CD14-positive monocyte (primary cell): ENCODE measurements at regions not wholly inside any gene's neighbourhood (a gene's known extent, or its start where the extent isn't known, plus 50 kb on each side); places are given as distances from the start of the nearest gene placed in this dataset.

ENCODE experiments used
- DNase-seq, 3 donors: peaks; one replicate each; pipeline ENCODE4 v3.0.0-alpha.2; 2011 to 2022
- H2AFZ ChIP-seq: 2 replicates; pipeline ENCODE4 v1.6.0; 2012; ENCODE audit warnings: mild to moderate bottlenecking, low read depth, low read length, inconsistent platforms; ENCODE audit not compliant: insufficient read depth, poor library complexity, severe bottlenecking
- H3K27ac ChIP-seq, 2 donors: 1 replicate in 1 of 2; 2 replicates in 1 of 2; pipeline ENCODE4 v1.5.1; 2012 to 2013; ENCODE audit warnings: low read length in 2 of 2, control low read depth in 1 of 2, inconsistent platforms in 1 of 2, low read depth in 1 of 2, mild to moderate bottlenecking in 1 of 2
- H3K27me3 ChIP-seq, 2 donors: one replicate each; pipeline versions ENCODE4 v1.6.0 to v1.6.1; 2011 to 2013; ENCODE audit warnings: low read length in 2 of 2; ENCODE audit not compliant: control insufficient read depth in 2 of 2, insufficient read depth in 2 of 2
- H3K36me3 ChIP-seq, 2 donors: replicated peaks in 1 of 2; 1 replicate in 1 of 2; 2 replicates in 1 of 2; pipeline versions ENCODE4 v1.5.1 to v1.6.1; 2012 to 2013; ENCODE audit warnings: low read length in 2 of 2, control low read depth in 1 of 2, inconsistent platforms in 1 of 2, mild to moderate bottlenecking in 1 of 2; ENCODE audit not compliant: insufficient read depth in 2 of 2, control insufficient read depth in 1 of 2
- H3K4me1 ChIP-seq, 2 donors: 1 replicate in 1 of 2; 2 replicates in 1 of 2; pipeline versions ENCODE4 v1.5.1 to v1.6.1; 2012 to 2013; ENCODE audit warnings: low read length in 2 of 2, control low read depth in 1 of 2, inconsistent platforms in 1 of 2, mild to moderate bottlenecking in 1 of 2, moderate library complexity in 1 of 2; ENCODE audit not compliant: insufficient read depth in 2 of 2, control insufficient read depth in 1 of 2
- H3K4me2 ChIP-seq: replicated peaks from 2 replicates; pipeline ENCODE3; 2012; ENCODE audit warnings: low read length, moderate library complexity, mild to moderate bottlenecking; ENCODE audit not compliant: poor library complexity, severe bottlenecking; ENCODE audit errors: extremely low read depth
- H3K4me3 ChIP-seq, 3 experiments: fragments of 200-600 bp in 1 of 3; sonication (generic) in 1 of 3; replicated peaks in 1 of 3; 1 replicate in 2 of 3; 2 replicates in 1 of 3; pipeline ENCODE4 v1.5.1; 2011 to 2013; ENCODE audit warnings: low read length in 3 of 3, mild to moderate bottlenecking in 3 of 3, control low read depth in 2 of 3, low read depth in 2 of 3, inconsistent platforms in 1 of 3, moderate library complexity in 1 of 3
- H3K79me2 ChIP-seq: 2 replicates; pipeline ENCODE4 v1.6.0; 2012; ENCODE audit warnings: mild to moderate bottlenecking, control low read depth, inconsistent platforms, low read length, moderate library complexity; ENCODE audit not compliant: insufficient read depth
- H3K9ac ChIP-seq: 2 replicates; pipeline ENCODE4 v1.6.0; 2017; ENCODE audit warnings: low read length, mild to moderate bottlenecking; ENCODE audit not compliant: insufficient read depth, poor library complexity, severe bottlenecking
- H3K9me3 ChIP-seq, 2 donors: replicated peaks in 1 of 2; 1 replicate in 1 of 2; 2 replicates in 1 of 2; pipeline versions ENCODE4 v1.5.1 to v1.6.1; 2012 to 2013; ENCODE audit warnings: low read length in 2 of 2, control low read depth in 1 of 2; ENCODE audit not compliant: control insufficient read depth in 1 of 2, insufficient read depth in 1 of 2
- H4K20me1 ChIP-seq: 2 replicates; pipeline ENCODE4 v1.6.0; 2012; ENCODE audit warnings: mild to moderate bottlenecking, low read length, control low read depth, moderate library complexity; ENCODE audit not compliant: insufficient read depth
- H3K27ac Mint-ChIP-seq, 7 donors: one replicate each; pipeline ENCODE4 v1.8.0; 2020; ENCODE audit warnings: mild to moderate bottlenecking in 7 of 7, mixed read lengths in 7 of 7, moderate library complexity in 6 of 7, inconsistent platforms in 2 of 7
- H3K27me3 Mint-ChIP-seq, 3 donors: one replicate each; pipeline ENCODE4 v1.8.0; 2021 to 2022; ENCODE audit warnings: low read depth in 3 of 3, mild to moderate bottlenecking in 3 of 3, mixed read lengths in 3 of 3, moderate library complexity in 3 of 3, inconsistent platforms in 1 of 3
- H3K36me3 Mint-ChIP-seq, 2 donors: one replicate each; pipeline ENCODE4 v1.8.0; 2020; ENCODE audit warnings: mixed read lengths in 2 of 2, inconsistent platforms in 1 of 2, mild to moderate bottlenecking in 1 of 2
- H3K4me1 Mint-ChIP-seq: one replicate; pipeline ENCODE4 v1.8.0; 2020; ENCODE audit warnings: mild to moderate bottlenecking, mixed read lengths
- H3K4me3 Mint-ChIP-seq, 2 donors: one replicate each; pipeline ENCODE4 v1.8.0; 2020; ENCODE audit warnings: mild to moderate bottlenecking in 2 of 2, mixed read lengths in 2 of 2, moderate library complexity in 1 of 2
- H3K9me3 Mint-ChIP-seq, 7 donors: one replicate each; pipeline ENCODE4 v1.8.0; 2020 to 2022; ENCODE audit warnings: mixed read lengths in 7 of 7, mild to moderate bottlenecking in 6 of 7, moderate library complexity in 6 of 7, inconsistent platforms in 2 of 7
- CTCF ChIP-seq: fragments of 200-600 bp; IDR thresholded peaks from one replicate; pipeline ENCODE4 v1.8.0; 2022; ENCODE audit warnings: antibody characterized with exemption, mild to moderate bottlenecking
- WGBS: methylation state at CpG from one replicate; pipeline ENCODE4 v1.1.5; 2013; ENCODE audit warnings: missing lambda C conversion rate; ENCODE audit not compliant: insufficient coverage; 5-methylcytosine and 5-hydroxymethylcytosine counted together
- intact Hi-C, 2 donors: fragments of 100-400 bp; cut with micrococcal nuclease; formaldehyde crosslinking; loops; one replicate each; pipeline versions ENCODE4 v1.15.0 to v1.15.1; 2023

- no peak for DNase-seq
- no peaks in the 10 kb centered on the region for H3K27me3 ChIP-seq
- no peaks in the 10 kb centered on the region for H3K9me3 ChIP-seq
- no peak overlapping the region for H3K4me2 ChIP-seq
- H3K79me2 ChIP-seq: no peaks in the 10 kb centered on the region
- H4K20me1 ChIP-seq: no peaks in the 10 kb centered on the region
- peaks cover 0 to 6% (median 3%) of the 10 kb centered on the region in 7 donors for H3K9me3 Mint-ChIP-seq
- intact Hi-C loops: no loop called here
- no peak overlapping the region for H3K27ac ChIP-seq
- WGBS: no CpG with 5 or more reads among the region's 2 CpGs
- H3K4me1 Mint-ChIP-seq: peaks cover 38% of the 10 kb centered on the region
- peaks cover 33 to 36% of the 10 kb centered on the region in 2 donors for H3K4me1 ChIP-seq
- H3K4me3 Mint-ChIP-seq: no peak overlapping the region
- no peak overlapping the region for H3K27ac Mint-ChIP-seq
- H3K9ac ChIP-seq: no peak overlapping the region
- no peak for TF ChIP-seq CTCF
- peaks cover 0 to 6% of the 10 kb centered on the region in 2 donors for H3K36me3 Mint-ChIP-seq
- H2AFZ ChIP-seq: no peak overlapping the region
- no peaks in the 10 kb centered on the region for H3K36me3 ChIP-seq
- H3K27me3 Mint-ChIP-seq: peaks cover 0 to 2% (median 0%) of the 10 kb centered on the region in 3 donors
- H3K4me3 ChIP-seq: no peak overlapping the region
Observed at GRCh38 chr6:27760464-27760863, 151.7 kb downstream of the OR2B2 start.

- H3K4me3 Mint-ChIP-seq: no peak overlapping the region
- intact Hi-C loops: loop anchor here in 1 of 2 donors (5.0 to 10.0 kb wide), 4 partner anchors 47 to 1205 kb away; a partner anchor contains a TSS
- no peak overlapping the region for H3K9ac ChIP-seq
Observed at GRCh38 chr6:27759930-27760329, 152.3 kb downstream of the OR2B2 start.

More at GRCh38 chr6:27759930-27760329, 152.3 kb downstream of the OR2B2 start:
- no peak for TF ChIP-seq CTCF
- H3K27ac Mint-ChIP-seq: no peak overlapping the region
- H3K4me1 Mint-ChIP-seq: peaks cover 41% of the 10 kb centered on the region
- no peak overlapping the region for H3K4me3 ChIP-seq
- H3K36me3 ChIP-seq: no peaks in the 10 kb centered on the region
- peaks cover 0 to 6% (median 3%) of the 10 kb centered on the region in 7 donors for H3K9me3 Mint-ChIP-seq
- H2AFZ ChIP-seq: no peak overlapping the region
- no peak overlapping the region for H3K4me2 ChIP-seq
- H3K27me3 ChIP-seq: no peaks in the 10 kb centered on the region
- no peaks in the 10 kb centered on the region for H4K20me1 ChIP-seq
- H3K36me3 Mint-ChIP-seq: peaks cover 0 to 6% of the 10 kb centered on the region in 2 donors
- H3K27ac ChIP-seq: no peak overlapping the region
- no CpG with 5 or more reads among the region's 1 CpG for WGBS
- no peaks in the 10 kb centered on the region for H3K79me2 ChIP-seq
- H3K4me1 ChIP-seq: peaks cover 33 to 39% of the 10 kb centered on the region in 2 donors
- H3K9me3 ChIP-seq: no peaks in the 10 kb centered on the region
- peaks cover 0 to 2% (median 0%) of the 10 kb centered on the region in 3 donors for H3K27me3 Mint-ChIP-seq
- no peak for DNase-seq
